ENCODE measurements at regions not wholly inside any gene's neighbourhood (a gene's known extent, or its start where the extent isn't known, plus 50 kb on each side); places are given as distances from the start of the nearest gene placed in this dataset.

DNA sequence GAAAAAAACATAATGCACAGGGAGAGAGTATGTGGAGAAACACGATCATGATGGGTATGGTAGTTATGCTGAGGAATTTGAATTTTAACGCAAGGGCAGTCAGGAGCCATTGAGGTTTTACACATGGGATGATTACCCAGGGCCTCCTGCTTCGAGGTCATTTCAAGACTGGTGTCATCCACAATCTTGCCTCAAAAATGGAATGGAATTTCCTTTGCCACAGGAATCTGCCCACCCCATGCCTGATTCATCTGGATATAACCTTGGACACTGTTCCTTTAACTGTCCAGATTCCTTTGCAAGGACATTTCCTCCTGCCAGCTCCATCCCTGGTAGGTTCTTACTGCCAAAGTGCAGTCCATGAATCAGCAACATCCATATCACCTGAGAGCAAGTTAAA lies 655.9 kb upstream of the TENM4 start:
- no peaks in the 10 kb centered on the region for H3K27me3 ChIP-seq (ENCODE audit: control insufficient read depth in 2 of 2, insufficient read depth in 2 of 2, low read length in 2 of 2)
- no peaks in the 10 kb centered on the region for H3K4me1 ChIP-seq (ENCODE audit: control insufficient read depth in 2 of 2, insufficient read depth in 2 of 2, low read length in 2 of 2)
- no peaks in the 10 kb centered on the region for H3K9me3 ChIP-seq (ENCODE audit: control insufficient read depth in 2 of 2, low read length in 2 of 2)
- H3K27ac ChIP-seq (ENCODE audit: low read depth in 2 of 2, low read length in 2 of 2), result no peak overlapping the region
- no peak overlapping the region for H3K9ac ChIP-seq (ENCODE audit: low read depth in 1 of 2, low read length in 2 of 2)
- no peak overlapping the region for H3K4me3 ChIP-seq (ENCODE audit: low read length in 2 of 2)
- no peaks in the 10 kb centered on the region for H3K36me3 ChIP-seq (ENCODE audit: control insufficient read depth in 2 of 2, insufficient read depth in 2 of 2, low read length in 2 of 2)

DNA sequence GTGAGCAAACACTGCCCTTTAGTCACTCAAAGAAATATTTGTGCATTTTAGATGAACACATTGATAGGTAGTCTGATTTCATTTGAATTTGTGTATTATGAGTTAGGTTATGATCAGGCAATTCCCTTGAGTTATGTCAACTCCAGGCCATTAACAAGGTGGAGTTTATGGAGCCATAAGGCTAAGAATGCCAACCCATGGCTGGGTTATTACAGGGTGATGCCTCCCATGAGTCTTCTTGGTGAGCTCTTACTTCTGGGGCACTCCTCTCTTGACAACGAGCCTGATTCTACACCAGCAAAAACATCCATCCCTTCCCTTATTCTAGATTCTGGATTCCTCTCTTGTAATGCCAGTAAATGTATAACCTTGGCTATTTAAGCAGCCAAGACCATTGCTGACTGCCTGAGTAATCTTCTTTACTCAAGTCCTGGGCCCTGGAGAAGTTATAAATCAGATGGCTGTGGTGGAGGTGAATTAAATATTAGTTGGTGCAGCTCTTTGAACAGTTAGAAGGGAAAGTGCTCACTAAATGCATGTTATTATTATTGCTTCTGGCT lies 645.7 kb upstream of the TENM4 start:
- Histone ChIP-seq H3K9me3 (ENCODE audit: control insufficient read depth in 2 of 2, low read length in 2 of 2) (no peaks in the 10 kb centered on the region), H3K27ac (ENCODE audit: low read depth in 2 of 2, low read length in 2 of 2) (no peak overlapping the region), H3K4me1 (ENCODE audit: control insufficient read depth in 2 of 2, insufficient read depth in 2 of 2, low read length in 2 of 2) (no peaks in the 10 kb centered on the region), H3K36me3 (ENCODE audit: control insufficient read depth in 2 of 2, insufficient read depth in 2 of 2, low read length in 2 of 2) (no peaks in the 10 kb centered on the region), H3K9ac (ENCODE audit: low read depth in 1 of 2, low read length in 2 of 2) (no peak overlapping the region), H3K4me3 (ENCODE audit: low read length in 2 of 2) (no peak overlapping the region), H3K27me3 (ENCODE audit: control insufficient read depth in 2 of 2, insufficient read depth in 2 of 2, low read length in 2 of 2) (no peaks in the 10 kb centered on the region)

DNA sequence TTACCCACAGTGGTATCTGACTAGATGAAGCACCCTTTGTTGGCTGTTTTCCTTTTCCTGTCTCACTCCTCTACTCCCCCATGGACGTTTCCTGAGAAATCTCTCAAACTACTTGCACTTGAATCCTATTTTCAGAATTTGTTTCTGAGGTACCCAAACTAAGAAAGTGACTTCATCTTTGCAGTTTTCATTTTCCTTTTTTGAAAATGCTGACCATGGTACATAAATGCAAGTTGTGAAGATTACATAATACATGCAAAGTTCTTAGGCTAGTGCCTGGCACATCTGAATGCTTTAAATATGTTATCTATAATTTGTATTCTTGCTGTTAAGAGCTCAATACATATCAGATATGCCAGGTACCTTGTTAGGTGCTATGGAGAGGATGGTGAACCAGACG lies 644.7 kb upstream of the TENM4 start:
- no peak overlapping the region for H3K27ac ChIP-seq (ENCODE audit: low read depth in 2 of 2, low read length in 2 of 2)
- no peaks in the 10 kb centered on the region for H3K36me3 ChIP-seq (ENCODE audit: control insufficient read depth in 2 of 2, insufficient read depth in 2 of 2, low read length in 2 of 2)

DNA sequence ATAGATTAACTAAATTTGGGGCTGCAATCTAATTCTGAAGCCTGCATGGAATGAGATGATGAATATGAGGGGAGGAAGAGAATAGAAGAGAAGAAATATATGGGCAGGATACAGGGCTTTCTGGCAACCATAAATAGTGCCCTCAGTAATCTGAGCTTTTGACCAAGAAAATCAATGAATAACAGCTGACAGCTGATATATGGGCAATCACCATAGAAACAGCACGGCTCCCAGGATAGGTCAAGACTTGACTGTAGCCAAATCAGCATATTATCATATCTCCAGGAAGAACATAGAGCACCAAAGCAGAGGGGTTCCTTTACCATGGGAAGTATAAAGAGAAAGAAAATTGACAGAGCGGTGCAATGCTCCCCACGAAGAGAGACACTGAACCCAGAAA lies 643.8 kb upstream of the TENM4 start:
- Histone ChIP-seq H3K4me3 (ENCODE audit: low read length in 2 of 2) (no peak overlapping the region), H3K36me3 (ENCODE audit: control insufficient read depth in 2 of 2, insufficient read depth in 2 of 2, low read length in 2 of 2) (no peaks in the 10 kb centered on the region), H3K27me3 (ENCODE audit: control insufficient read depth in 2 of 2, insufficient read depth in 2 of 2, low read length in 2 of 2) (no peaks in the 10 kb centered on the region), H3K4me1 (ENCODE audit: control insufficient read depth in 2 of 2, insufficient read depth in 2 of 2, low read length in 2 of 2) (no peaks in the 10 kb centered on the region), H3K9me3 (ENCODE audit: control insufficient read depth in 2 of 2, low read length in 2 of 2) (no peaks in the 10 kb centered on the region), H3K9ac (ENCODE audit: low read depth in 1 of 2, low read length in 2 of 2) (no peak overlapping the region), H3K27ac (ENCODE audit: low read depth in 2 of 2, low read length in 2 of 2) (no peak overlapping the region)

More for the DNA sequence above, 644.7 kb upstream of the TENM4 start:
- Histone ChIP-seq H3K9ac (ENCODE audit: low read depth in 1 of 2, low read length in 2 of 2) (no peak overlapping the region), H3K27me3 (ENCODE audit: control insufficient read depth in 2 of 2, insufficient read depth in 2 of 2, low read length in 2 of 2) (no peaks in the 10 kb centered on the region), H3K4me1 (ENCODE audit: control insufficient read depth in 2 of 2, insufficient read depth in 2 of 2, low read length in 2 of 2) (no peaks in the 10 kb centered on the region), H3K4me3 (ENCODE audit: low read length in 2 of 2) (no peak overlapping the region), H3K9me3 (ENCODE audit: control insufficient read depth in 2 of 2, low read length in 2 of 2) (no peaks in the 10 kb centered on the region)

DNA sequence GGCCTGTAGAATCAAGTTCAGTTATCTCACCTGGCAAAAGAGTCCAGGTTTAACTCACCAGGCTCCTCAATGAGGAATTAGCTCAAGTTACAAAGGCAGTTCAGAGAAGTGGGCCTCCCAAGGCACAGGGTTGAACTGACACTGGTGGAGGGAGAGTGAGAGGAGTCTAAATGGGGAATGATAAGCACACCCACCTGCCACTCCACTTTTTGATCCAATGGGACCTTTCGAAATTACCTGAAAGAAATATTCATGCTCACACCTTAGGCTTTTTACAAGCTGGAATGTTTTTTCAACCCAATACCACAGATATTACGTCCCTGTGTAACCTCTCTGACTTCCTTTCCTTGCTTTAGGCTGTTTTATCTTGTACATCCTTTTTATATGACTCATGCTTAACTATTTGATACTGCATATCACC lies 642.7 kb upstream of the TENM4 start:
- Histone ChIP-seq H3K4me3 (ENCODE audit: low read length in 2 of 2) (no peak overlapping the region), H3K27ac (ENCODE audit: low read depth in 2 of 2, low read length in 2 of 2) (no peak overlapping the region), H3K9me3 (ENCODE audit: control insufficient read depth in 2 of 2, low read length in 2 of 2) (no peaks in the 10 kb centered on the region), H3K36me3 (ENCODE audit: control insufficient read depth in 2 of 2, insufficient read depth in 2 of 2, low read length in 2 of 2) (no peaks in the 10 kb centered on the region), H3K27me3 (ENCODE audit: control insufficient read depth in 2 of 2, insufficient read depth in 2 of 2, low read length in 2 of 2) (no peaks in the 10 kb centered on the region), H3K9ac (ENCODE audit: low read depth in 1 of 2, low read length in 2 of 2) (no peak overlapping the region), H3K4me1 (ENCODE audit: control insufficient read depth in 2 of 2, insufficient read depth in 2 of 2, low read length in 2 of 2) (no peaks in the 10 kb centered on the region)

DNA sequence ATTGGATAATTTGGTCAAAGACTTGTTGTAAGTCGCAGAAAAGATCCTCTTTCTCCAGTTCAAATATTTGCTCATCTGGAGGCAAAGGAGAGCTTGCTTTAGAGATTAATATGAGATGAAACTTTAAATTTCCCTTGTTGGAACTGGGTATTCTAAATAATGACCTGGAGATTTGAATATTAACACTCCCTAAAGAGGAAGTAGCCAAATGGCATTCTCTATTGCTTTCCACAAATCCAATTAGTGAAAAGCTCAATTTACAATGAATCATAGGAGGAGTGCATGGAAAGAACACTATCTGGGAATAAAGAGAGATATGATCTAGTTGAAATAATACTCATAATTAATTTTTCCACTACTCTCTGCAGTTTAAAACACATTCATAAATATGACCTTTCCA lies 641.6 kb upstream of the TENM4 start:
- no peak overlapping the region for H3K9ac ChIP-seq (ENCODE audit: low read depth in 1 of 2, low read length in 2 of 2)
- no peaks in the 10 kb centered on the region for H3K27me3 ChIP-seq (ENCODE audit: control insufficient read depth in 2 of 2, insufficient read depth in 2 of 2, low read length in 2 of 2)
- no peaks in the 10 kb centered on the region for H3K4me1 ChIP-seq (ENCODE audit: control insufficient read depth in 2 of 2, insufficient read depth in 2 of 2, low read length in 2 of 2)
- no peak overlapping the region for H3K4me3 ChIP-seq (ENCODE audit: low read length in 2 of 2)
- H3K9me3 ChIP-seq (ENCODE audit: control insufficient read depth in 2 of 2, low read length in 2 of 2), result no peaks in the 10 kb centered on the region
- no peaks in the 10 kb centered on the region for H3K36me3 ChIP-seq (ENCODE audit: control insufficient read depth in 2 of 2, insufficient read depth in 2 of 2, low read length in 2 of 2)
- H3K27ac ChIP-seq (ENCODE audit: low read depth in 2 of 2, low read length in 2 of 2), result no peak overlapping the region

DNA sequence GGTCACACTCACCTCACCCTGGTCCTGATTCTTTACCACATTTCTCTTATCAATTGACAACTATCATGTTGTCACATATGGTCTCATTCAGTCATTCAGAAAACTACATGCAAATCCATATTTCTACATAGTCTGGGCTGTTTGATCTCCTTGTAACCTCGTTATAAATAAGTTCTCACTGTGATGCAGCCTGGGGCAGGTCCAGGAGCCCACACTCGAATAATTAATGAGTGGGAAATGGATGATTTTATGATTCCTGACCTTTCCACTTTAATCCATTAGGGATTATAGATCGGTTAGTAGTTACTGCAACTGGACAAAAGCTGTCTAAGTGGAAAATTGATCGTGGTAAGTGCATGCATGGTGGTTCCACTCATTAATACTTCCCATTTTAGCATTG lies 636.3 kb upstream of the TENM4 start:
- Histone ChIP-seq H3K27me3 (ENCODE audit: control insufficient read depth in 2 of 2, insufficient read depth in 2 of 2, low read length in 2 of 2) (no peaks in the 10 kb centered on the region), H3K4me1 (ENCODE audit: control insufficient read depth in 2 of 2, insufficient read depth in 2 of 2, low read length in 2 of 2) (no peaks in the 10 kb centered on the region), H3K27ac (ENCODE audit: low read depth in 2 of 2, low read length in 2 of 2) (no peak overlapping the region), H3K4me3 (ENCODE audit: low read length in 2 of 2) (no peak overlapping the region), H3K9me3 (ENCODE audit: control insufficient read depth in 2 of 2, low read length in 2 of 2) (no peaks in the 10 kb centered on the region), H3K9ac (ENCODE audit: low read depth in 1 of 2, low read length in 2 of 2) (no peak overlapping the region), H3K36me3 (ENCODE audit: control insufficient read depth in 2 of 2, insufficient read depth in 2 of 2, low read length in 2 of 2) (no peaks in the 10 kb centered on the region)

DNA sequence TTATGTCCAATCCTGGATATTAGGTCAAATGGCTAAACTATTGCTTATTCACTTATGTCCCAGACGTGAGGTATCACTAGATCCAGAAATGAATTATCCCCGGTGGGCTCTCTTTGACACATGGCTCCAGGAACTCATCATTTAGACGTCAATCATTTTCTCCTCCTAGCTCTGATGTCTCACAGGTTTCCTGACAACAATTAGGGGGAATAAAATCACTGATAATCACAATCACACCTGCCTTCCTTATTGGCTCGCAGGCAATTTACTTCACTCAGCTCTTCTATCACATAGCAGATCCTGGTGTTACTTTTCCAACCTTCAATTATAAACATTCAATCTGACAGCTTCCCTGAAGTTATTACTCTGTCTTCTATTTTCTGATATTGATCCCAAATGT lies 634.0 kb upstream of the TENM4 start:
- Histone ChIP-seq H3K27me3 (ENCODE audit: control insufficient read depth in 2 of 2, insufficient read depth in 2 of 2, low read length in 2 of 2) (no peaks in the 10 kb centered on the region), H3K9me3 (ENCODE audit: control insufficient read depth in 2 of 2, low read length in 2 of 2) (no peaks in the 10 kb centered on the region), H3K4me3 (ENCODE audit: low read length in 2 of 2) (no peak overlapping the region), H3K9ac (ENCODE audit: low read depth in 1 of 2, low read length in 2 of 2) (no peak overlapping the region), H3K36me3 (ENCODE audit: control insufficient read depth in 2 of 2, insufficient read depth in 2 of 2, low read length in 2 of 2) (no peaks in the 10 kb centered on the region), H3K4me1 (ENCODE audit: control insufficient read depth in 2 of 2, insufficient read depth in 2 of 2, low read length in 2 of 2) (no peaks in the 10 kb centered on the region), H3K27ac (ENCODE audit: low read depth in 2 of 2, low read length in 2 of 2) (no peak overlapping the region)

DNA sequence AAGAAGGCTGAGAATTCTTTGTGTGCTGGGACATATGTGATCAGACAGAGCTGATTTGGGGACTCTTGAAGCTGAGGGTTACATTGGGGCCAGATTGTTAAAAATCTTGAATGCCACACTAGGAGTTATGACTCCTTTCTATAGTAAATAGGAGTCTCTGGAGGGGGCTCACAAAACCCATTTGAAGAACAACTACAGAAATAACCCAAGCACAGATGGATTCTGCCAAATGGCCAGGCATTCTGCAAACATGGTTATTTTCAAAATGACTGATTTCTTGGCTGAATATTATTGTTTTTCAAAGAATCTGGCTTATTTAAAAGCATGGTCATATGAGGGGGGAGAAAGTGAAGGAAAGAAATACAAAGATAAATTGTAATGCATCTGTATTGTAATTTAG lies 625.5 kb upstream of the TENM4 start:
- Histone ChIP-seq H3K4me3 (ENCODE audit: low read length in 2 of 2) (no peak overlapping the region), H3K27me3 (ENCODE audit: control insufficient read depth in 2 of 2, insufficient read depth in 2 of 2, low read length in 2 of 2) (no peaks in the 10 kb centered on the region), H3K9ac (ENCODE audit: low read depth in 1 of 2, low read length in 2 of 2) (no peak overlapping the region), H3K9me3 (ENCODE audit: control insufficient read depth in 2 of 2, low read length in 2 of 2) (no peaks in the 10 kb centered on the region), H3K27ac (ENCODE audit: low read depth in 2 of 2, low read length in 2 of 2) (no peak overlapping the region), H3K36me3 (ENCODE audit: control insufficient read depth in 2 of 2, insufficient read depth in 2 of 2, low read length in 2 of 2) (no peaks in the 10 kb centered on the region), H3K4me1 (ENCODE audit: control insufficient read depth in 2 of 2, insufficient read depth in 2 of 2, low read length in 2 of 2) (no peaks in the 10 kb centered on the region)

DNA sequence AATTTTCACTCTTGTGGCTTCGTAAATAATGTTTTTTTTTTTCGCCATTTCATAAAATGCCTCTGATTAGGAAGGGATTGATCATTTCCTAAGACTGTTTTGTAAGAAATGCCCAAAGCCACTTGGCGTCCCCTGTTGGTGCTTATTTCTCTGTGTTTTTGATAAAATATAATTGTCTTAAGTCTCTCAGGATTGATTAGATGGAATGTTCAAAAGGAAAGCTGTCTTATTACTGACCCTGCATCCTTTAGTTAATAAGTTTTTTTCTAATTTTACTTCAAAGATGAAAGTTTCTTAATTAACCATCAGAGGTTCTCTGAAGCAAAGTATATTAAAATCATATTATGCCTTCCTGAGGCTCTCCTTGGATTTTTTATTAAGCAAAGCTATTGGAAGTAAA lies 624.3 kb upstream of the TENM4 start:
- no peaks in the 10 kb centered on the region for H3K9me3 ChIP-seq (ENCODE audit: control insufficient read depth in 2 of 2, low read length in 2 of 2)
- no peaks in the 10 kb centered on the region for H3K27me3 ChIP-seq (ENCODE audit: control insufficient read depth in 2 of 2, insufficient read depth in 2 of 2, low read length in 2 of 2)
- H3K4me3 ChIP-seq (ENCODE audit: low read length in 2 of 2), result no peak overlapping the region
- no peak overlapping the region for H3K27ac ChIP-seq (ENCODE audit: low read depth in 2 of 2, low read length in 2 of 2)
- no peak overlapping the region for H3K9ac ChIP-seq (ENCODE audit: low read depth in 1 of 2, low read length in 2 of 2)
- no peaks in the 10 kb centered on the region for H3K36me3 ChIP-seq (ENCODE audit: control insufficient read depth in 2 of 2, insufficient read depth in 2 of 2, low read length in 2 of 2)
- H3K4me1 ChIP-seq (ENCODE audit: control insufficient read depth in 2 of 2, insufficient read depth in 2 of 2, low read length in 2 of 2), result no peaks in the 10 kb centered on the region

DNA sequence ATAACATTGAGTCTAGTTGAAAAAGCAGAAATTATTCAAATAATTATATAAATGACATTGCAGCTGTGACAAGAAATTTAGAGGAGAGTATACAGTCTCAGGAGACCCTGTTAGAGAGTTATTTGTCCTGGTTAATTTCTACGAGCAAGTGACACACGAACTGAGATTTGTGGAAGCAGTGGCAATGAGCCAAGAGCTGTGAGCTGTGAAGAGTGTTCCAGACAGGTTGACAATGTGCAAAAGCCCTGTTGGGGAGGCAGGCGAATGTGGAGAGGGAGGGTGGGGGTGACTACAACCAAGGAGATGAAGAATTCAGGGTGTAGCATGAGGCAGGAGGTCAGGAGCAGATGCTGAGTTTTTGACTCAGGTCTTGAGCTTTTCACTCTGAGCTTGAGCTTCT lies 620.2 kb upstream of the TENM4 start:
- H3K9me3 ChIP-seq (ENCODE audit: control insufficient read depth in 2 of 2, low read length in 2 of 2), result no peaks in the 10 kb centered on the region
- H3K4me1 ChIP-seq (ENCODE audit: control insufficient read depth in 2 of 2, insufficient read depth in 2 of 2, low read length in 2 of 2), result no peaks in the 10 kb centered on the region
- H3K27ac ChIP-seq (ENCODE audit: low read depth in 2 of 2, low read length in 2 of 2), result no peak overlapping the region
- H3K36me3 ChIP-seq (ENCODE audit: control insufficient read depth in 2 of 2, insufficient read depth in 2 of 2, low read length in 2 of 2), result no peaks in the 10 kb centered on the region
- no peak overlapping the region for H3K9ac ChIP-seq (ENCODE audit: low read depth in 1 of 2, low read length in 2 of 2)
- H3K27me3 ChIP-seq (ENCODE audit: control insufficient read depth in 2 of 2, insufficient read depth in 2 of 2, low read length in 2 of 2), result no peaks in the 10 kb centered on the region
- no peak overlapping the region for H3K4me3 ChIP-seq (ENCODE audit: low read length in 2 of 2)

All from mucosa of rectum (tissue), 2 donors.